K562 (cell line): ENCODE measurements at regions not wholly inside any gene's neighbourhood (a gene's known extent, or its start where the extent isn't known, plus 50 kb on each side); places are given as distances from the start of the nearest gene placed in this dataset.

Experiments
- ATAC-seq: fragments of 200-7000 bp; cut with Tn5 transposase; 3 replicates; pipeline ENCODE4 v1.9.1; 2020; ENCODE audit warnings: moderate library complexity
- BruUV-seq: library from RNA; stranded (reverse); fragments of 400-500 nt; replicated peaks from 2 replicates; lab custom pipeline; 2021; lab: Mats Ljungman, UMichigan
- CTCF ChIA-PET: fragments of 300-600 bp; formaldehyde crosslinking; extraction: SDS; loops from one replicate; lab custom pipeline; 2021; ENCODE audit warnings: low intra/inter-chr PET ratio; lab: Yijun Ruan, JAX
- POLR2A ChIA-PET: fragments of 300-600, 350-650 bp; sonication (Branson Sonifier 250); formaldehyde crosslinking; extraction: SDS; loops from one replicate; lab custom pipeline; 2021; ENCODE audit warnings: antibody characterized with exemption, inconsistent platforms; lab: Yijun Ruan, JAX
- DNase-seq, 4 experiments: peaks; one replicate each; pipeline versions ENCODE4 v3.0.0 to v3.0.0-alpha.2; 2011 to 2018; ENCODE audit warnings: low spot score in 3 of 4, mixed read lengths in 3 of 4; ENCODE audit errors: extremely low read depth in 1 of 4
- FAIRE-seq: peaks from 2 replicates; lab custom pipeline; 2011; peaks lifted over from hg19 to GRCh38; lab: Jason Lieb, UNC
- H2AFZ ChIP-seq: 2 replicates; pipeline ENCODE4 v1.6.0; 2011; ENCODE audit warnings: low read depth, low read length, control low read depth, inconsistent platforms
- H3K27ac ChIP-seq: fragments of 200-600 bp; 3 replicates; pipeline ENCODE4 v1.8.0; 2011; ENCODE audit warnings: low read depth, mild to moderate bottlenecking, control low read depth, inconsistent platforms, low read length, moderate library complexity, mixed read lengths; ENCODE audit errors: extremely low read depth
- H3K27me3 ChIP-seq, 2 experiments: fragments of 300-600 bp in 1 of 2; 2 replicates in 1 of 2; 3 replicates in 1 of 2; pipeline versions ENCODE4 v1.6.0 to v1.8.0; 2011; ENCODE audit warnings: inconsistent platforms in 2 of 2, low read length in 2 of 2, mild to moderate bottlenecking in 1 of 2, mixed read lengths in 1 of 2, moderate library complexity in 1 of 2; ENCODE audit not compliant: control insufficient read depth in 2 of 2, insufficient read depth in 2 of 2
- H3K36me3 ChIP-seq: fragments of 300-600 bp; 3 replicates; pipeline ENCODE4 v1.8.0; 2011; ENCODE audit warnings: mild to moderate bottlenecking, low read length, inconsistent platforms; ENCODE audit not compliant: control insufficient read depth, insufficient read depth
- H3K4me1 ChIP-seq, 2 experiments: fragments of 200-600 bp in 1 of 2; replicated peaks in 1 of 2; 2 replicates in 1 of 2; 3 replicates in 1 of 2; pipeline versions ENCODE4 v1.5.1 to v1.8.0; 2011; ENCODE audit warnings: inconsistent platforms in 2 of 2, low read length in 2 of 2, mild to moderate bottlenecking in 1 of 2, mixed read lengths in 1 of 2, moderate library complexity in 1 of 2; ENCODE audit not compliant: control insufficient read depth in 2 of 2, insufficient read depth in 2 of 2
- H3K4me2 ChIP-seq: 2 replicates; pipeline ENCODE4 v1.6.1; 2011; ENCODE audit warnings: low read length, control low read depth, inconsistent platforms, mixed read lengths; ENCODE audit not compliant: insufficient read depth
- H3K4me3 ChIP-seq: fragments of 200-600 bp; sonication (generic), shearing (Covaris generic); 2 replicates; pipeline ENCODE4 v1.5.1; 2016; ENCODE audit warnings: control low read depth, inconsistent platforms
- H3K79me2 ChIP-seq: fragments of 200-600 bp; 3 replicates; pipeline ENCODE4 v1.8.0; 2011; ENCODE audit warnings: low read length, inconsistent platforms; ENCODE audit not compliant: control insufficient read depth, insufficient read depth
- H3K9ac ChIP-seq, 2 experiments: 2 replicates each; pipeline versions ENCODE4 v1.6.0 to v1.6.1; 2011; ENCODE audit warnings: low read depth in 2 of 2, low read length in 2 of 2, control low read depth in 1 of 2, inconsistent platforms in 1 of 2, mild to moderate bottlenecking in 1 of 2, mixed read lengths in 1 of 2; ENCODE audit not compliant: insufficient read depth in 1 of 2
- H3K9me1 ChIP-seq: one replicate; pipeline ENCODE4 v1.6.0; 2011; ENCODE audit warnings: inconsistent platforms, mild to moderate bottlenecking, low read length, moderate library complexity; ENCODE audit not compliant: control insufficient read depth, insufficient read depth
- H3K9me3 ChIP-seq: replicated peaks from 2 replicates; pipeline ENCODE4 v1.5.1; 2011; ENCODE audit warnings: low read depth, low read length, inconsistent platforms; ENCODE audit not compliant: control insufficient read depth, insufficient read depth
- H4K20me1 ChIP-seq: replicated peaks from 2 replicates; pipeline ENCODE4 v1.6.1; 2011; ENCODE audit warnings: low read length, inconsistent platforms, mixed read lengths; ENCODE audit not compliant: control insufficient read depth, insufficient read depth
- BHLHE40 ChIP-seq: IDR thresholded peaks from 2 replicates; pipeline ENCODE4 v1.6.1; 2011; ENCODE audit warnings: low read length, improper control_type of control experiment
- CSDE1 ChIP-seq, 2 experiments: fragments of 450-650 bp; IDR thresholded peaks; 2 replicates each; pipeline ENCODE4 v1.6.1; 2016; ENCODE audit warnings: mild to moderate bottlenecking in 1 of 2
- FOXK2 ChIP-seq, 2 experiments: fragments of 450-650 bp; IDR thresholded peaks in 1 of 2; conservative IDR thresholded peaks in 1 of 2; 2 replicates each; pipeline ENCODE4 v1.6.1; 2016; ENCODE audit warnings: low read depth in 2 of 2, mild to moderate bottlenecking in 1 of 2
- MAFF ChIP-seq: IDR thresholded peaks from 2 replicates; pipeline ENCODE4 v1.6.1; 2012; ENCODE audit warnings: low read length, improper control_type of control experiment
- MTA2 ChIP-seq: fragments of 450-650 bp; IDR thresholded peaks from 2 replicates; pipeline ENCODE4 v1.6.1; 2016; ENCODE audit warnings: low read depth
- NCOA6 ChIP-seq: fragments of 450-650 bp; IDR thresholded peaks from 2 replicates; pipeline ENCODE4 v1.6.1; 2017; ENCODE audit warnings: mild to moderate bottlenecking
- NEUROD1 ChIP-seq: fragments of 150-350 bp; IDR thresholded peaks from 2 replicates; pipeline ENCODE4 v1.6.1; 2014; ENCODE audit warnings: borderline replicate concordance, low read length, low read depth; ENCODE audit not compliant: partially characterized antibody
- NFE2L1 ChIP-seq: fragments of 450-650 bp; IDR thresholded peaks from 2 replicates; pipeline ENCODE4 v1.6.1; 2016; ENCODE audit warnings: missing genetic modification characterization, low read depth, mild to moderate bottlenecking, missing compliant biosample characterization, moderate library complexity, borderline replicate concordance
- OTX1 ChIP-seq: fragments of 450-650 bp; formaldehyde crosslinking; IDR thresholded peaks from 2 replicates; pipeline ENCODE4 v1.4.0; 2022; ENCODE audit warnings: mild to moderate bottlenecking
- RBM22 ChIP-seq: fragments of 200-400 bp; formaldehyde crosslinking; IDR thresholded peaks from 2 replicates; pipeline ENCODE4 v1.6.1; 2018; ENCODE audit warnings: low read length, low read depth; ENCODE audit not compliant: poor library complexity, severe bottlenecking
- ZNF324 ChIP-seq: fragments of 250-450 bp; sonication (Bioruptor Pico); IDR thresholded peaks from 2 replicates; pipeline ENCODE4 v1.4.0; 2020; ENCODE audit warnings: mild to moderate bottlenecking
- ZNF436 ChIP-seq: fragments of 250-450, 450-650 bp; sonication (Bioruptor Pico); formaldehyde crosslinking; IDR thresholded peaks from 2 replicates; pipeline ENCODE4 v1.7.0; 2020; ENCODE audit warnings: mild to moderate bottlenecking
- in situ Hi-C: fragments of 300-500 bp; cut with MboI; formaldehyde crosslinking; loops from 4 replicates; pipeline ENCODE4 v1.15.0; 2018; ENCODE audit warnings: inconsistent platforms, mixed read lengths
- intact Hi-C: fragments of 100-400 bp; cut with micrococcal nuclease; formaldehyde crosslinking; loops from 2 replicates; pipeline ENCODE4 v1.14.2; 2022
- TF ChIP-seq, protein P1 (sequence below), 2 experiments: IDR thresholded peaks; 2 replicates each; pipeline ENCODE4 v1.6.1; 2012; ENCODE audit warnings: improper control_type of control experiment in 2 of 2, low read depth in 2 of 2, low read length in 2 of 2, borderline replicate concordance in 1 of 2
- TF ChIP-seq, protein P2 (sequence below): fragments of 250-450 bp; sonication (Bioruptor Pico); IDR thresholded peaks from 2 replicates; pipeline ENCODE4 v1.5.1; 2021; ENCODE audit warnings: mild to moderate bottlenecking

GRCh38 chr3:15887261-15887660, 89.5 kb upstream of the ANKRD28 start:
- no peak overlapping the region for H3K4me2 ChIP-seq
- no peaks in the 10 kb centered on the region for H3K9me1 ChIP-seq
- no peak overlapping the region for H3K4me3 ChIP-seq
- no peaks in the 10 kb centered on the region for H3K79me2 ChIP-seq
- ChIA-PET POLR2A (interaction anchor here (0.6 kb wide), 1 partner anchor 173 kb away, joined by 5 read pairs; no protein-coding TSS in a partner anchor), CTCF (no interaction called here)
- intact Hi-C loops = no loop called here
- no peaks in the 10 kb centered on the region for H3K36me3 ChIP-seq
- peaks cover 0 to 3% of the 10 kb centered on the region in 2 experiments; a peak in 1 of 5 replicates for H3K27me3 ChIP-seq
- no peaks in the 10 kb centered on the region for H3K4me1 ChIP-seq
- no peak overlapping the region for H2AFZ ChIP-seq
- BruUV-seq = no TSS peak
- ATAC-seq (no peak), DNase-seq (no peak), FAIRE-seq (no peak)
- no peak for TF ChIP-seq ZNF436 (CRISPR knock-in tag)
- no peak for TF ChIP-seq ZNF324 (CRISPR knock-in tag)
- no peak for TF ChIP-seq FOXK2 (conservative IDR thresholded peaks at IDR 0.05 in 1 of 2, IDR thresholded peaks at IDR 0.05 in 1 of 2; ENCODE audit: low read depth in 2 of 2)
- no peak for TF ChIP-seq NFE2L1 (tag)
- no peak overlapping the region for H3K27ac ChIP-seq
- in situ Hi-C loops = no loop called here
- no peaks in the 10 kb centered on the region for H3K9me3 ChIP-seq
- no peak overlapping the region for H3K9ac ChIP-seq
- no peaks in the 10 kb centered on the region for H4K20me1 ChIP-seq

DNA sequence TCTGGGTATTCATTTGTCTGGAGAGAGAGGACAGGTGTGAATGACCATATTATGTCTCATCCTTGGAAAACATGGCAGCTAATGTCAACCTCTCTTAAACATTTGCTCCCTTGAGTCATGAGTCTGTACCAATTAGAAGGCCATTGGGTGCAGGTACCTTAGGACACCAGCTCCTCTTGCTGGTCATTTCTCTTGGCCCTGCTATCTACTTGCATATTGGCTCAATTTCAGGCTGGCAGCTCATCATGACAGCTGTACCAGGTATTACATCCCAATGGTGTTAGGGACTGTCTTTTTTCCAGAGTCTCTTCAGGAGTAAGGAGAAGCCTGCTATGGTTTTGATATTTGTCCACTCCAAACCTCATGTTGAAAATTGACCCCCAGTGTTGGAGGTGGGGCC, 92.2 kb upstream of the ANKRD28 start:
- H4K20me1 ChIP-seq = no peaks in the 10 kb centered on the region
- H3K79me2 ChIP-seq = no peaks in the 10 kb centered on the region
- no peak overlapping the region for H2AFZ ChIP-seq
- peaks cover 0 to 4% of the 10 kb centered on the region in 2 experiments; a peak in 1 of 5 replicates for H3K27me3 ChIP-seq
- no peak for DNase-seq
- no peak for ATAC-seq
- CTCF ChIA-PET = no interaction called here
- POLR2A ChIA-PET = interaction anchor here (1.1 kb wide), 1 partner anchor 9 kb away, joined by 5 read pairs; no protein-coding TSS in a partner anchor
- H3K9me1 ChIP-seq = no peaks in the 10 kb centered on the region
- H3K4me2 ChIP-seq = no peak overlapping the region
- intact Hi-C loops = no loop called here
- FAIRE-seq = no peak
- H3K9ac ChIP-seq = no peak overlapping the region
- no peak overlapping the region for H3K4me3 ChIP-seq
- H3K9me3 ChIP-seq = no peaks in the 10 kb centered on the region
- no peak overlapping the region for H3K27ac ChIP-seq
- no peaks in the 10 kb centered on the region for H3K36me3 ChIP-seq
- no peaks in the 10 kb centered on the region for H3K4me1 ChIP-seq
- BruUV-seq = no TSS peak
- in situ Hi-C loops = no loop called here
- no peak for TF ChIP-seq MTA2
- TF ChIP-seq MAFF = no peak
- no peak for TF ChIP-seq NCOA6
- TF ChIP-seq BHLHE40 = no peak
- no peak for TF ChIP-seq NEUROD1
- TF ChIP-seq, protein P1, sequence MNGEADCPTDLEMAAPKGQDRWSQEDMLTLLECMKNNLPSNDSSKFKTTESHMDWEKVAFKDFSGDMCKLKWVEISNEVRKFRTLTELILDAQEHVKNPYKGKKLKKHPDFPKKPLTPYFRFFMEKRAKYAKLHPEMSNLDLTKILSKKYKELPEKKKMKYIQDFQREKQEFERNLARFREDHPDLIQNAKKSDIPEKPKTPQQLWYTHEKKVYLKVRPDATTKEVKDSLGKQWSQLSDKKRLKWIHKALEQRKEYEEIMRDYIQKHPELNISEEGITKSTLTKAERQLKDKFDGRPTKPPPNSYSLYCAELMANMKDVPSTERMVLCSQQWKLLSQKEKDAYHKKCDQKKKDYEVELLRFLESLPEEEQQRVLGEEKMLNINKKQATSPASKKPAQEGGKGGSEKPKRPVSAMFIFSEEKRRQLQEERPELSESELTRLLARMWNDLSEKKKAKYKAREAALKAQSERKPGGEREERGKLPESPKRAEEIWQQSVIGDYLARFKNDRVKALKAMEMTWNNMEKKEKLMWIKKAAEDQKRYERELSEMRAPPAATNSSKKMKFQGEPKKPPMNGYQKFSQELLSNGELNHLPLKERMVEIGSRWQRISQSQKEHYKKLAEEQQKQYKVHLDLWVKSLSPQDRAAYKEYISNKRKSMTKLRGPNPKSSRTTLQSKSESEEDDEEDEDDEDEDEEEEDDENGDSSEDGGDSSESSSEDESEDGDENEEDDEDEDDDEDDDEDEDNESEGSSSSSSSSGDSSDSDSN (IDR thresholded peaks at IDR 0.05; ENCODE audit: borderline replicate concordance in 1 of 2, low read depth in 2 of 2, low read length in 2 of 2) = no peak
- TF ChIP-seq, protein P2, sequence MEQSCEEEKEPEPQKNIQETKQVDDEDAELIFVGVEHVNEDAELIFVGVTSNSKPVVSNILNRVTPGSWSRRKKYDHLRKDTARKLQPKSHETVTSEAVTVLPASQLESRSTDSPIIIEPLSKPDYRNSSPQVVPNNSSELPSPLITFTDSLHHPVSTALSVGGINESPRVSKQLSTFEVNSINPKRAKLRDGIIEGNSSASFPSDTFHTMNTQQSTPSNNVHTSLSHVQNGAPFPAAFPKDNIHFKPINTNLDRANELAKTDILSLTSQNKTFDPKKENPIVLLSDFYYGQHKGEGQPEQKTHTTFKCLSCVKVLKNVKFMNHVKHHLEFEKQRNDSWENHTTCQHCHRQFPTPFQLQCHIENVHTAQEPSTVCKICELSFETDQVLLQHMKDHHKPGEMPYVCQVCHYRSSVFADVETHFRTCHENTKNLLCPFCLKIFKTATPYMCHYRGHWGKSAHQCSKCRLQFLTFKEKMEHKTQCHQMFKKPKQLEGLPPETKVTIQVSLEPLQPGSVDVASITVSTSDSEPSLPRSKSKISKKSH (CRISPR knock-in tag) = no peak
- no peak for TF ChIP-seq RBM22
- TF ChIP-seq FOXK2 (conservative IDR thresholded peaks at IDR 0.05 in 1 of 2, IDR thresholded peaks at IDR 0.05 in 1 of 2; ENCODE audit: low read depth in 2 of 2) = no peak
- no peak for TF ChIP-seq CSDE1 (IDR thresholded peaks at IDR 0.05)
- TF ChIP-seq OTX1 = no peak
